Astrocyte (in vitro differentiated cells and primary cell): ENCODE measurements at regions not wholly inside any gene's neighbourhood (a gene's known extent, or its start where the extent isn't known, plus 50 kb on each side); places are given as distances from the start of the nearest gene placed in this dataset.
"Not testable (repeated sequence)": the region's sequence is repeated elsewhere in the genome, so short reads cannot be mapped to it uniquely, and the experiment has no call there.

Source experiments
- DNase-seq: peaks from one replicate; pipeline ENCODE4 v3.0.0-alpha.2; 2010; ENCODE audit warnings: low read depth
- FAIRE-seq: peaks from 2 replicates; lab custom pipeline; 2011; peaks lifted over from hg19 to GRCh38; lab: Jason Lieb, UNC
- H2AFZ ChIP-seq: 2 replicates; pipeline ENCODE4 v1.6.0; 2012; ENCODE audit warnings: low read depth, low read length, inconsistent platforms
- H3K27ac ChIP-seq: 2 replicates; pipeline ENCODE4 v1.5.1; 2011; ENCODE audit warnings: low read depth, low read length, inconsistent platforms
- H3K27me3 ChIP-seq: 2 replicates; pipeline ENCODE4 v1.6.0; 2011; ENCODE audit warnings: low read length, inconsistent platforms; ENCODE audit not compliant: insufficient read depth
- H3K36me3 ChIP-seq: 2 replicates; pipeline ENCODE4 v1.5.1; 2011; ENCODE audit warnings: low read length, inconsistent platforms; ENCODE audit not compliant: insufficient read depth
- H3K4me1 ChIP-seq: 2 replicates; pipeline ENCODE4 v1.5.1; 2011; ENCODE audit warnings: low read length, inconsistent platforms; ENCODE audit not compliant: insufficient read depth
- H3K4me2 ChIP-seq: 2 replicates; pipeline ENCODE4 v1.6.0; 2012; ENCODE audit warnings: low read length, inconsistent platforms
- H3K4me3 ChIP-seq: 2 replicates; pipeline ENCODE4 v1.5.1; 2011; ENCODE audit warnings: low read depth, mild to moderate bottlenecking, low read length, inconsistent platforms; ENCODE audit not compliant: insufficient read depth
- H3K79me2 ChIP-seq: 2 replicates; pipeline ENCODE4 v1.6.0; 2012; ENCODE audit warnings: mild to moderate bottlenecking, low read length, inconsistent platforms; ENCODE audit not compliant: insufficient read depth
- H3K9ac ChIP-seq: 2 replicates; pipeline ENCODE4 v1.6.0; 2012; ENCODE audit warnings: mild to moderate bottlenecking, low read length, inconsistent platforms
- H3K9me3 ChIP-seq: 2 replicates; pipeline ENCODE4 v1.5.1; 2012; ENCODE audit warnings: low read depth, mild to moderate bottlenecking, low read length, inconsistent platforms; ENCODE audit not compliant: insufficient read depth
- H4K20me1 ChIP-seq: 2 replicates; pipeline ENCODE4 v1.6.0; 2012; ENCODE audit warnings: low read length, inconsistent platforms; ENCODE audit not compliant: insufficient read depth
- H3K27ac Mint-ChIP-seq: one replicate; pipeline ENCODE4 v1.8.0; 2021; ENCODE audit warnings: mild to moderate bottlenecking, mixed read lengths; ENCODE audit not compliant: unreplicated experiment
- H3K27me3 Mint-ChIP-seq: one replicate; pipeline ENCODE4 v1.8.0; 2021; ENCODE audit warnings: low read depth, mixed read lengths; ENCODE audit not compliant: unreplicated experiment
- H3K36me3 Mint-ChIP-seq: one replicate; pipeline ENCODE4 v1.8.0; 2021; ENCODE audit warnings: low read depth, mixed read lengths; ENCODE audit not compliant: unreplicated experiment
- H3K4me1 Mint-ChIP-seq: one replicate; pipeline ENCODE4 v1.8.0; 2021; ENCODE audit warnings: low read depth, mixed read lengths; ENCODE audit not compliant: unreplicated experiment
- H3K4me3 Mint-ChIP-seq: one replicate; pipeline ENCODE4 v1.8.0; 2021; ENCODE audit warnings: mild to moderate bottlenecking, moderate library complexity, mixed read lengths; ENCODE audit not compliant: unreplicated experiment
- H3K9me3 Mint-ChIP-seq: one replicate; pipeline ENCODE4 v1.8.0; 2021; ENCODE audit warnings: mild to moderate bottlenecking, mixed read lengths; ENCODE audit not compliant: unreplicated experiment
- CTCF ChIP-seq: IDR thresholded peaks from 2 replicates; pipeline ENCODE4 v1.5.1; 2011; ENCODE audit warnings: low read depth, mild to moderate bottlenecking, inconsistent platforms, low read length, moderate library complexity; ENCODE audit not compliant: insufficient read depth
- EZH2 ChIP-seq: IDR thresholded peaks from 2 replicates; pipeline ENCODE4 v1.6.1; 2012; ENCODE audit warnings: mild to moderate bottlenecking, low read length, inconsistent platforms; ENCODE audit not compliant: insufficient read depth

DNA sequence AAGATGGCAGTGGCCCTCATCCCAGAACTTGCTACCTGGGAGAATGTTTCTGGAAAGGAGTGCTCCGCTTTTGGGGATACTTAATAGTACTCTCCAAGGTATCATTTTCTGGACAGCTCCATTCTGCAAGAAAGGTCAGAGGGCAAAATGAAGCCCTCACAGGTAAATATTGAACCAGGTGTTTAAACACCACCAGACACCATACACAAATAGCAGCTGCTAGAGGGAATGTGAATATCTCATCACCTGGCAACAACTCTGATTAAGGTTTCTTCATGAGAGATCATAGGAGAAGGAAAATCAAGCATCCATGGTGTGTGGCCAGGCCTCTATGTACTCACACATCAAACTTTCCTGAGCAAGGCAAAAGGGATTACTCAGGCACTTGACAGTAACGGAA is 226.1 kb upstream of the FAT3 start:
- Histone ChIP-seq H3K79me2 (no peaks in the 10 kb centered on the region), H3K4me2 (no peak overlapping the region), H3K4me1 (no peaks in the 10 kb centered on the region), H3K27me3 (no peaks in the 10 kb centered on the region), H3K36me3 (no peaks in the 10 kb centered on the region), H3K9ac (no peak overlapping the region), H4K20me1 (no peaks in the 10 kb centered on the region), H3K4me3 (no peak overlapping the region), H2AFZ (no peak overlapping the region), H3K27ac (no peak overlapping the region), H3K9me3 (no peaks in the 10 kb centered on the region)
- DNase-seq (no peak), FAIRE-seq (no peak)
- Mint-ChIP-seq H3K9me3 (no peaks in the 10 kb centered on the region), H3K27me3 (no peaks in the 10 kb centered on the region), H3K4me1 (no peaks in the 10 kb centered on the region), H3K36me3 (no peaks in the 10 kb centered on the region), H3K27ac (no peak overlapping the region), H3K4me3 (no peak overlapping the region)
- TF ChIP-seq EZH2: no peak
- no peak for TF ChIP-seq CTCF

- H2AFZ ChIP-seq: no peak overlapping the region
- H3K79me2 ChIP-seq: no peaks in the 10 kb centered on the region
- no peaks in the 10 kb centered on the region for H3K27me3 Mint-ChIP-seq
- H3K4me1 Mint-ChIP-seq: no peaks in the 10 kb centered on the region
- no peak overlapping the region for H3K4me3 Mint-ChIP-seq
- H3K4me3 ChIP-seq: no peak overlapping the region
- H3K27me3 ChIP-seq: no peaks in the 10 kb centered on the region
- TF ChIP-seq CTCF (no peak), EZH2 (no peak)
- H3K27ac ChIP-seq: no peak overlapping the region
- no peak overlapping the region for H3K4me2 ChIP-seq
- DNase-seq (no peak), FAIRE-seq (no peak)
- no peaks in the 10 kb centered on the region for H3K9me3 ChIP-seq
- no peaks in the 10 kb centered on the region for H3K36me3 ChIP-seq
- H4K20me1 ChIP-seq: no peaks in the 10 kb centered on the region
- H3K27ac Mint-ChIP-seq: no peak overlapping the region
- no peaks in the 10 kb centered on the region for H3K4me1 ChIP-seq
- no peaks in the 10 kb centered on the region for H3K9me3 Mint-ChIP-seq
- H3K9ac ChIP-seq: no peak overlapping the region
- no peaks in the 10 kb centered on the region for H3K36me3 Mint-ChIP-seq
Observed at GRCh38 chr11:91997226-91997625, 227.4 kb upstream of the FAT3 start.

DNA sequence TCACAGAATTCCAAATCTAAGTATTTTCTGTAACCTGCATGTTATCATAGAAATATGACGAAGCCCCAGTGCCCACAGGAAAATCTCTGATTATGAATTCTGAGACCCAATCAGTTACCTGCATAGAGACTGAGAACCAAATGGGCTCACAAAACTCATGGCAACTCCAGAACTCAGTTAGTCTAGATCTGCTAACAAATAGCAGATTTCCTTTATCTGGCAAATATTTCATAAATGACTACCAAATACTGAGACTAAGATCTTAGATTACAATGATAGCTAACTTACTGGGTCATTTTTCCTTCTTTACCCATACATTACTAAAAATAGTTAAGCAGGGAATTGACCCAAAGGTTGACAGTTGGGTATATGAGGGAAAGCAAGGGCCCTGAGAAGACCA is 228.1 kb upstream of the FAT3 start:
- no peak for TF ChIP-seq EZH2
- Histone ChIP-seq H3K27ac (no peak overlapping the region), H3K9me3 (no peaks in the 10 kb centered on the region), H4K20me1 (no peaks in the 10 kb centered on the region), H3K36me3 (no peaks in the 10 kb centered on the region), H2AFZ (no peak overlapping the region), H3K4me1 (no peaks in the 10 kb centered on the region), H3K4me2 (no peak overlapping the region), H3K79me2 (no peaks in the 10 kb centered on the region), H3K9ac (no peak overlapping the region), H3K4me3 (no peak overlapping the region), H3K27me3 (no peaks in the 10 kb centered on the region)
- DNase-seq (no peak), FAIRE-seq (no peak)
- Mint-ChIP-seq H3K36me3 (no peaks in the 10 kb centered on the region), H3K9me3 (no peaks in the 10 kb centered on the region), H3K27ac (no peak overlapping the region), H3K27me3 (no peaks in the 10 kb centered on the region), H3K4me3 (no peak overlapping the region), H3K4me1 (no peaks in the 10 kb centered on the region)

DNA sequence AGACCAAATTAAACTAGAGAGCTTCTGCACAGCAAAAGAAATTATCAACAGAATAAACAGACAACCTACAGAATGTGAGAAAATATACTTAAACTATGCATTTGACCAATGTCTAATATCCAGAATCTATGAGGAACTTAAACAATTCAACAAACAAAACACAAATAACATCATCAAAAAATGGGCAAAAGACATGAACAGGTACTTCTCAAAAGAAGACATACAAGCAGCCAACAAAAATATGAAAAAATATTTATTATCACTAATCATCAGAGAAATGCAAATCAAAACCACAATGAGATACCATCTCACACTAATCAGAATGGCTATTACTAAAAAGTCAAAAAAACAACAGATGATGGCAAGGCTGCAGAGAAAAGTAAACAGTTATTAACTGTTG is 236.2 kb upstream of the FAT3 start:
- not testable (repeated sequence) for H3K36me3 Mint-ChIP-seq, H3K27ac Mint-ChIP-seq, H3K9ac ChIP-seq, H2AFZ ChIP-seq, H3K9me3 ChIP-seq, H3K4me1 ChIP-seq, H3K27me3 ChIP-seq, DNase-seq, H3K4me3 Mint-ChIP-seq, H3K27me3 Mint-ChIP-seq, H3K27ac ChIP-seq, H3K36me3 ChIP-seq, H3K4me3 ChIP-seq, FAIRE-seq, H4K20me1 ChIP-seq, H3K79me2 ChIP-seq, H3K9me3 Mint-ChIP-seq, H3K4me2 ChIP-seq
- peaks cover 15% of the 10 kb centered on the region for H3K4me1 Mint-ChIP-seq
